ENCODE measurements at regions not wholly inside any gene's neighbourhood (a gene's known extent, or its start where the extent isn't known, plus 50 kb on each side); places are given as distances from the start of the nearest gene placed in this dataset.
"Not testable (repeated sequence)": the region's sequence is repeated elsewhere in the genome, so short reads cannot be mapped to it uniquely, and the experiment has no call there.

DNA sequence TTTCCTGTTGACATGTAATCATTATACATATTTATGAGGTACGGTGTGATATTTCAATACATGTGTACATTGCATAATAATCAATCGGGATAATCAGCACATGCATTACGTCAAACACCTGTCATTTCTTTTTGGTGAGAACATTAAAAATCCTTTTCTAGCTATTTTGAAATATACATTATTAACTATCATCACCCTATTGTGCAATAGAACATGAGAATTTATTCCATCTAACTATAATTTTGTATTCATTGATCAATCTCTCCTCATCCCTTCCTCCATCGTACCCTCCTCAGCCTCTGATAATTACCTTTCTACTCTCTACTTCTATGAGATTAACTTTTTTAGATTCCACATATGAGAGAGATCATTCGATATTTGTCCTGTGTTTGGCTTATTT is 170.9 kb upstream of the GHR start:
- Histone ChIP-seq H3K9me3 (ENCODE audit: control insufficient read depth, insufficient read depth, low read depth, low read length) (no peaks in the 10 kb centered on the region), H3K36me3 (ENCODE audit: control insufficient read depth in 2 of 2, insufficient read depth in 1 of 2, low read length in 2 of 2) (no peaks in the 10 kb centered on the region), H3K27ac (ENCODE audit: extremely low read depth, low read depth, low read length) (no peak overlapping the region), H3K4me1 (ENCODE audit: control insufficient read depth, insufficient read depth, low read length) (no peaks in the 10 kb centered on the region), H3K4me3 (ENCODE audit: low read depth, low read length) (no peak overlapping the region)
- no peak for TF ChIP-seq ZNF843 (tag by site-specific recombination; IDR thresholded peaks at IDR 0.05)
- TF ChIP-seq ZNF600 (tag by site-specific recombination; IDR thresholded peaks at IDR 0.05): no peak
- no peak for TF ChIP-seq ZXDB (tag by site-specific recombination; IDR thresholded peaks at IDR 0.05)
- TF ChIP-seq, protein P1, sequence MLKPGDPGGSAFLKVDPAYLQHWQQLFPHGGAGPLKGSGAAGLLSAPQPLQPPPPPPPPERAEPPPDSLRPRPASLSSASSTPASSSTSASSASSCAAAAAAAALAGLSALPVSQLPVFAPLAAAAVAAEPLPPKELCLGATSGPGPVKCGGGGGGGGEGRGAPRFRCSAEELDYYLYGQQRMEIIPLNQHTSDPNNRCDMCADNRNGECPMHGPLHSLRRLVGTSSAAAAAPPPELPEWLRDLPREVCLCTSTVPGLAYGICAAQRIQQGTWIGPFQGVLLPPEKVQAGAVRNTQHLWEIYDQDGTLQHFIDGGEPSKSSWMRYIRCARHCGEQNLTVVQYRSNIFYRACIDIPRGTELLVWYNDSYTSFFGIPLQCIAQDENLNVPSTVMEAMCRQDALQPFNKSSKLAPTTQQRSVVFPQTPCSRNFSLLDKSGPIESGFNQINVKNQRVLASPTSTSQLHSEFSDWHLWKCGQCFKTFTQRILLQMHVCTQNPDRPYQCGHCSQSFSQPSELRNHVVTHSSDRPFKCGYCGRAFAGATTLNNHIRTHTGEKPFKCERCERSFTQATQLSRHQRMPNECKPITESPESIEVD (tag by site-specific recombination; IDR thresholded peaks at IDR 0.05): no peak
- TF ChIP-seq ZNF202 (tag by site-specific recombination; IDR thresholded peaks at IDR 0.05; ENCODE audit: borderline replicate concordance): no peak
- no peak for TF ChIP-seq ZNF658 (tag by site-specific recombination; IDR thresholded peaks at IDR 0.05)
- TF ChIP-seq, protein P2, sequence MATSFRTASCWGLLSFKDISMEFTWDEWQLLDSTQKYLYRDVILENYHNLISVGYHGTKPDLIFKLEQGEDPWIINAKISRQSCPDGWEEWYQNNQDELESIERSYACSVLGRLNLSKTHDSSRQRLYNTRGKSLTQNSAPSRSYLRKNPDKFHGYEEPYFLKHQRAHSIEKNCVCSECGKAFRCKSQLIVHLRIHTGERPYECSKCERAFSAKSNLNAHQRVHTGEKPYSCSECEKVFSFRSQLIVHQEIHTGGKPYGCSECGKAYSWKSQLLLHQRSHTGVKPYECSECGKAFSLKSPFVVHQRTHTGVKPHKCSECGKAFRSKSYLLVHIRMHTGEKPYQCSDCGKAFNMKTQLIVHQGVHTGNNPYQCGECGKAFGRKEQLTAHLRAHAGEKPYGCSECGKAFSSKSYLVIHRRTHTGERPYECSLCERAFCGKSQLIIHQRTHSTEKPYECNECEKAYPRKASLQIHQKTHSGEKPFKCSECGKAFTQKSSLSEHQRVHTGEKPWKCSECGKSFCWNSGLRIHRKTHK (tag by site-specific recombination; IDR thresholded peaks at IDR 0.05): no peak
- no peak for TF ChIP-seq ZNF2 (tag by site-specific recombination; IDR thresholded peaks at IDR 0.05)
- no peak for TF ChIP-seq SCRT1 (tag by site-specific recombination; IDR thresholded peaks at IDR 0.05; ENCODE audit: borderline replicate concordance)
- TF ChIP-seq ZNF354C (tag by site-specific recombination; IDR thresholded peaks at IDR 0.05; ENCODE audit: borderline replicate concordance, low read depth): no peak
- no peak for TF ChIP-seq ZNF416 (tag by site-specific recombination; IDR thresholded peaks at IDR 0.05)
- no peak for TF ChIP-seq HOXC10 (CRISPR knock-in tag; IDR thresholded peaks at IDR 0.05)
- no peak for TF ChIP-seq ZNF221 (tag by site-specific recombination; IDR thresholded peaks at IDR 0.05; ENCODE audit: borderline replicate concordance)
- TF ChIP-seq ZNF629 (tag by site-specific recombination; IDR thresholded peaks at IDR 0.05): no peak
- TF ChIP-seq, protein P3, sequence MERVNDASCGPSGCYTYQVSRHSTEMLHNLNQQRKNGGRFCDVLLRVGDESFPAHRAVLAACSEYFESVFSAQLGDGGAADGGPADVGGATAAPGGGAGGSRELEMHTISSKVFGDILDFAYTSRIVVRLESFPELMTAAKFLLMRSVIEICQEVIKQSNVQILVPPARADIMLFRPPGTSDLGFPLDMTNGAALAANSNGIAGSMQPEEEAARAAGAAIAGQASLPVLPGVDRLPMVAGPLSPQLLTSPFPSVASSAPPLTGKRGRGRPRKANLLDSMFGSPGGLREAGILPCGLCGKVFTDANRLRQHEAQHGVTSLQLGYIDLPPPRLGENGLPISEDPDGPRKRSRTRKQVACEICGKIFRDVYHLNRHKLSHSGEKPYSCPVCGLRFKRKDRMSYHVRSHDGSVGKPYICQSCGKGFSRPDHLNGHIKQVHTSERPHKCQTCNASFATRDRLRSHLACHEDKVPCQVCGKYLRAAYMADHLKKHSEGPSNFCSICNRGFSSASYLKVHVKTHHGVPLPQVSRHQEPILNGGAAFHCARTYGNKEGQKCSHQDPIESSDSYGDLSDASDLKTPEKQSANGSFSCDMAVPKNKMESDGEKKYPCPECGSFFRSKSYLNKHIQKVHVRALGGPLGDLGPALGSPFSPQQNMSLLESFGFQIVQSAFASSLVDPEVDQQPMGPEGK (tag by site-specific recombination; IDR thresholded peaks at IDR 0.05): no peak
- TF ChIP-seq, protein P4, sequence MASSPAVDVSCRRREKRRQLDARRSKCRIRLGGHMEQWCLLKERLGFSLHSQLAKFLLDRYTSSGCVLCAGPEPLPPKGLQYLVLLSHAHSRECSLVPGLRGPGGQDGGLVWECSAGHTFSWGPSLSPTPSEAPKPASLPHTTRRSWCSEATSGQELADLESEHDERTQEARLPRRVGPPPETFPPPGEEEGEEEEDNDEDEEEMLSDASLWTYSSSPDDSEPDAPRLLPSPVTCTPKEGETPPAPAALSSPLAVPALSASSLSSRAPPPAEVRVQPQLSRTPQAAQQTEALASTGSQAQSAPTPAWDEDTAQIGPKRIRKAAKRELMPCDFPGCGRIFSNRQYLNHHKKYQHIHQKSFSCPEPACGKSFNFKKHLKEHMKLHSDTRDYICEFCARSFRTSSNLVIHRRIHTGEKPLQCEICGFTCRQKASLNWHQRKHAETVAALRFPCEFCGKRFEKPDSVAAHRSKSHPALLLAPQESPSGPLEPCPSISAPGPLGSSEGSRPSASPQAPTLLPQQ (tag by site-specific recombination; IDR thresholded peaks at IDR 0.05): no peak
- no peak for TF ChIP-seq ZNF544 (tag by site-specific recombination; IDR thresholded peaks at IDR 0.05)
- TF ChIP-seq ZNF548 (tag by site-specific recombination; IDR thresholded peaks at IDR 0.05): no peak
- TF ChIP-seq ZNF561 (tag by site-specific recombination; IDR thresholded peaks at IDR 0.05; ENCODE audit: borderline replicate concordance): no peak
- TF ChIP-seq TCF7L2 (IDR thresholded peaks at IDR 0.05; ENCODE audit: borderline replicate concordance, low read depth, low read length): no peak
- ChIA-PET CTCF (no interaction called here), POLR2A (no interaction called here)

DNA sequence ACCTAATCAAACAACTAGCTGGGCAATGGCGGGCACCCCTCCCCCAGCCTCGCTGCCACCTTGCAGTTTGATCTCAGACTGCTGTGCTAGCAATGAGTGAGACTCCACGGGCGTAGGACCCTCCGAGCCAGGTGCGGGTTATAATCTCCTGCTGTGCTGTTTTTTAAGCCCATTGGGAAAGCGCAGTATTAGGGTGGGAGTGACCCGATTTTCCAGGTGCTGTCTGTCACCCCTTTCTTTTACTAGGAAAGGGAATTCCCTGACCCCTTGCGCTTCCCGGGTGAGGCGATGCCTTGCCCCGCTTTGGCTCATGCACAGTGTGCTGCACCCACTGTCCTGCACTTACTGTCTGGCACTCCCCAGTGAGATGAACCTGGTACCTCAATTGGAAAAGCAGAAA is 163.3 kb upstream of the GHR start:
- H3K4me3 ChIP-seq (ENCODE audit: low read depth, low read length); POLR2A ChIA-PET; H3K4me1 ChIP-seq (ENCODE audit: control insufficient read depth, insufficient read depth, low read length); CTCF ChIA-PET; H3K27ac ChIP-seq (ENCODE audit: extremely low read depth, low read depth, low read length); H3K9me3 ChIP-seq (ENCODE audit: control insufficient read depth, insufficient read depth, low read depth, low read length); H3K36me3 ChIP-seq (ENCODE audit: control insufficient read depth in 2 of 2, insufficient read depth in 1 of 2, low read length in 2 of 2): not testable (repeated sequence)
- TF ChIP-seq ZBTB48 (tag by site-specific recombination; IDR thresholded peaks at IDR 0.05): peak; percentile 72
- TF ChIP-seq, protein P5, sequence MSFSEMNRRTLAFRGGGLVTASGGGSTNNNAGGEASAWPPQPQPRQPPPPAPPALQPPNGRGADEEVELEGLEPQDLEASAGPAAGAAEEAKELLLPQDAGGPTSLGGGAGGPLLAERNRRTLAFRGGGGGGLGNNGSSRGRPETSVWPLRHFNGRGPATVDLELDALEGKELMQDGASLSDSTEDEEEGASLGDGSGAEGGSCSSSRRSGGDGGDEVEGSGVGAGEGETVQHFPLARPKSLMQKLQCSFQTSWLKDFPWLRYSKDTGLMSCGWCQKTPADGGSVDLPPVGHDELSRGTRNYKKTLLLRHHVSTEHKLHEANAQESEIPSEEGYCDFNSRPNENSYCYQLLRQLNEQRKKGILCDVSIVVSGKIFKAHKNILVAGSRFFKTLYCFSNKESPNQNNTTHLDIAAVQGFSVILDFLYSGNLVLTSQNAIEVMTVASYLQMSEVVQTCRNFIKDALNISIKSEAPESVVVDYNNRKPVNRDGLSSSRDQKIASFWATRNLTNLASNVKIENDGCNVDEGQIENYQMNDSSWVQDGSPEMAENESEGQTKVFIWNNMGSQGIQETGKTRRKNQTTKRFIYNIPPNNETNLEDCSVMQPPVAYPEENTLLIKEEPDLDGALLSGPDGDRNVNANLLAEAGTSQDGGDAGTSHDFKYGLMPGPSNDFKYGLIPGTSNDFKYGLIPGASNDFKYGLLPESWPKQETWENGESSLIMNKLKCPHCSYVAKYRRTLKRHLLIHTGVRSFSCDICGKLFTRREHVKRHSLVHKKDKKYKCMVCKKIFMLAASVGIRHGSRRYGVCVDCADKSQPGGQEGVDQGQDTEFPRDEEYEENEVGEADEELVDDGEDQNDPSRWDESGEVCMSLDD (tag by site-specific recombination; IDR thresholded peaks at IDR 0.05): peak; percentile 75; the same call in 1 of the 2 replicates

All from HEK293 (cell line).